Astrocyte (in vitro differentiated cells and primary cell): ENCODE measurements at regions not wholly inside any gene's neighbourhood (a gene's known extent, or its start where the extent isn't known, plus 50 kb on each side); places are given as distances from the start of the nearest gene placed in this dataset.

Source experiments
- EZH2 ChIP-seq: IDR thresholded peaks from 2 replicates; pipeline ENCODE4 v1.6.1; 2012; ENCODE audit warnings: mild to moderate bottlenecking, low read length, inconsistent platforms; ENCODE audit not compliant: insufficient read depth
- TF ChIP-seq, protein P1 (sequence below): IDR thresholded peaks from 2 replicates; pipeline ENCODE4 v1.5.1; 2011; ENCODE audit warnings: low read depth, mild to moderate bottlenecking, inconsistent platforms, low read length, moderate library complexity; ENCODE audit not compliant: insufficient read depth

DNA sequence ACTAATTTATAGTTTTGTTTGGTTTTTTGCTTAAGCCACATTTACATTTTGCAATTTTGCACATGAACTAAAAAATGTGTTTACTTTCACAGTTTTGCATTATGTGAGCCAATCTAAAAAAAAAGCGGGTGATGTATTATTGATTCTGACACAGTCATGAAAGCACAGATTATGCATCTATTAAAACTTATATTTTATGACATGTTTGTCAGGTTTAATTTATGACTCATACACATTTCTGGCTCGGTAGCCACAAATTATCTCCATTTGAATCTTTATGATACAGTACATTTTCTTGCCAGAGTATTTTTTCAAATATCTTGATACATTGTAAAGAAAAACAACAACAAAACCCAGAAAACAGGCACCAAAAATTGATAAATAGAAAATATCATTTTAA lies 280.4 kb upstream of the GRIP1 start:
- TF ChIP-seq, protein P1, sequence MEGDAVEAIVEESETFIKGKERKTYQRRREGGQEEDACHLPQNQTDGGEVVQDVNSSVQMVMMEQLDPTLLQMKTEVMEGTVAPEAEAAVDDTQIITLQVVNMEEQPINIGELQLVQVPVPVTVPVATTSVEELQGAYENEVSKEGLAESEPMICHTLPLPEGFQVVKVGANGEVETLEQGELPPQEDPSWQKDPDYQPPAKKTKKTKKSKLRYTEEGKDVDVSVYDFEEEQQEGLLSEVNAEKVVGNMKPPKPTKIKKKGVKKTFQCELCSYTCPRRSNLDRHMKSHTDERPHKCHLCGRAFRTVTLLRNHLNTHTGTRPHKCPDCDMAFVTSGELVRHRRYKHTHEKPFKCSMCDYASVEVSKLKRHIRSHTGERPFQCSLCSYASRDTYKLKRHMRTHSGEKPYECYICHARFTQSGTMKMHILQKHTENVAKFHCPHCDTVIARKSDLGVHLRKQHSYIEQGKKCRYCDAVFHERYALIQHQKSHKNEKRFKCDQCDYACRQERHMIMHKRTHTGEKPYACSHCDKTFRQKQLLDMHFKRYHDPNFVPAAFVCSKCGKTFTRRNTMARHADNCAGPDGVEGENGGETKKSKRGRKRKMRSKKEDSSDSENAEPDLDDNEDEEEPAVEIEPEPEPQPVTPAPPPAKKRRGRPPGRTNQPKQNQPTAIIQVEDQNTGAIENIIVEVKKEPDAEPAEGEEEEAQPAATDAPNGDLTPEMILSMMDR, result no peak
- TF ChIP-seq EZH2, result no peak
